Calu3 (cell line): ENCODE measurements at regions not wholly inside any gene's neighbourhood (a gene's known extent, or its start where the extent isn't known, plus 50 kb on each side); places are given as distances from the start of the nearest gene placed in this dataset.

Experiments used
- BruUV-seq: library from RNA; stranded (reverse); fragments of 400-500 nt; replicated peaks from 2 replicates; lab custom pipeline; 2021; lab: Mats Ljungman, UMichigan
- CTCF ChIA-PET: fragments of 300-600 bp; sonication (Branson Sonifier 250); formaldehyde crosslinking; loops from one replicate; lab custom pipeline; 2022; ENCODE audit warnings: antibody characterized with exemption; lab: Charles Lee
- DNase-seq: peaks from one replicate; pipeline ENCODE4 v3.0.0; 2022
- H3K27ac Mint-ChIP-seq: one replicate; pipeline ENCODE4 v1.8.0; 2022; ENCODE audit warnings: mixed read lengths; ENCODE audit not compliant: unreplicated experiment
- H3K27me3 Mint-ChIP-seq: one replicate; pipeline ENCODE4 v1.8.0; 2022; ENCODE audit warnings: mixed read lengths; ENCODE audit not compliant: unreplicated experiment
- H3K36me3 Mint-ChIP-seq: one replicate; pipeline ENCODE4 v1.8.0; 2022; ENCODE audit warnings: mild to moderate bottlenecking, moderate library complexity, mixed read lengths; ENCODE audit not compliant: insufficient read depth, unreplicated experiment
- H3K4me1 Mint-ChIP-seq: one replicate; pipeline ENCODE4 v1.8.0; 2022; ENCODE audit warnings: mild to moderate bottlenecking, low read depth, mixed read lengths; ENCODE audit not compliant: unreplicated experiment
- H3K4me3 Mint-ChIP-seq: one replicate; pipeline ENCODE4 v1.8.0; 2022; ENCODE audit warnings: mild to moderate bottlenecking, low read depth, moderate library complexity, mixed read lengths; ENCODE audit not compliant: unreplicated experiment
- H3K9me3 Mint-ChIP-seq: one replicate; pipeline ENCODE4 v1.8.0; 2022; ENCODE audit warnings: low read depth, mixed read lengths; ENCODE audit not compliant: unreplicated experiment
- intact Hi-C: fragments of 100-400 bp; cut with micrococcal nuclease; formaldehyde crosslinking; loops from one replicate; pipeline ENCODE4 v1.10.0; 2022; ENCODE audit not compliant: unreplicated experiment
- TF ChIP-seq, protein P1 (sequence below): fragments of 200-600 bp; IDR thresholded peaks from one replicate; pipeline ENCODE4 v1.8.0; 2022; ENCODE audit warnings: antibody characterized with exemption; ENCODE audit not compliant: unreplicated experiment

DNA sequence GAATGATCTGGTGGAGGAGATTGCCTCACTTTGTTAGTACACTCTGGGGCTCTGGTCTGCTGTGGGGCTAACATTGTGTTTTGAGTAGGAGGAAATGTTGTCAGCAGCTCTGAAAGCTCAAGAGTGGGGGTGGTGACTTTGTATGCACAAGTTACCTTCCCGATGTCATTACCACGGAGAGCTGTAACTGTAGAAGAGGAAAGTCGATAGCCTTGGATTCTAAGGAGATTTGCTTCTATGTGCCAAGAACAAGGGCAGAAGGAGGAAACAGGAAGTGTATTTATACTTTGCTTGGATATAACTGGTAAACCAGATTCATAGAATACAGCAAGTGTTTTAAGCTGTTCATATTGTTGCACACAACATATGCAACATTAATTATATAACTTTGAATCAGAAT, 196.1 kb downstream of the AMY1C start:
- Mint-ChIP-seq H3K4me3 (no peak overlapping the region), H3K36me3 (no peaks in the 10 kb centered on the region), H3K4me1 (peaks cover 8% of the 10 kb centered on the region), H3K27me3 (no peaks in the 10 kb centered on the region), H3K9me3 (no peaks in the 10 kb centered on the region), H3K27ac (no peak overlapping the region)
- TF ChIP-seq, protein P1, sequence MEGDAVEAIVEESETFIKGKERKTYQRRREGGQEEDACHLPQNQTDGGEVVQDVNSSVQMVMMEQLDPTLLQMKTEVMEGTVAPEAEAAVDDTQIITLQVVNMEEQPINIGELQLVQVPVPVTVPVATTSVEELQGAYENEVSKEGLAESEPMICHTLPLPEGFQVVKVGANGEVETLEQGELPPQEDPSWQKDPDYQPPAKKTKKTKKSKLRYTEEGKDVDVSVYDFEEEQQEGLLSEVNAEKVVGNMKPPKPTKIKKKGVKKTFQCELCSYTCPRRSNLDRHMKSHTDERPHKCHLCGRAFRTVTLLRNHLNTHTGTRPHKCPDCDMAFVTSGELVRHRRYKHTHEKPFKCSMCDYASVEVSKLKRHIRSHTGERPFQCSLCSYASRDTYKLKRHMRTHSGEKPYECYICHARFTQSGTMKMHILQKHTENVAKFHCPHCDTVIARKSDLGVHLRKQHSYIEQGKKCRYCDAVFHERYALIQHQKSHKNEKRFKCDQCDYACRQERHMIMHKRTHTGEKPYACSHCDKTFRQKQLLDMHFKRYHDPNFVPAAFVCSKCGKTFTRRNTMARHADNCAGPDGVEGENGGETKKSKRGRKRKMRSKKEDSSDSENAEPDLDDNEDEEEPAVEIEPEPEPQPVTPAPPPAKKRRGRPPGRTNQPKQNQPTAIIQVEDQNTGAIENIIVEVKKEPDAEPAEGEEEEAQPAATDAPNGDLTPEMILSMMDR = no peak
- BruUV-seq = no TSS peak
- DNase-seq = no peak
- intact Hi-C loops = loop anchor here (5.0 to 10.0 kb wide), 3 partner anchors 117 to 689 kb away; no protein-coding TSS in a partner anchor
- CTCF ChIA-PET = no interaction called here

DNA sequence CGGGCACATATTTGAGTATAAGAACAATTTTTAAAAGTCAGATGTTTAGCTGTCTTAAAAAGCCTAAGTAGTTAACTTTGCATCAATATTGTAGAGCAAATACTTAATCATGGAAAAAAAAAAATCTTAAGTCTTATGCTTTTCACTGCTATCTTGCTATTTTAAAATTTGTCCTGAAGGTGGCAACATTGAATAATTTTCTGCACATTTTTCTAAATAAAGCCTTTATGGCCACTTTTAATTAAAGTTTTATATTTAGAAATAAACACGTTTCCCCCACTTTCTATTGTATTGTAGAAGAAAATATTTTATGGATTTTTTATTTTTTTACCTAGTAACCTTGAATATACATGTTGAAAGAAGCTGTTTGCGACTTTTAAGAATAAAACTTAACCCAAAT, 198.8 kb downstream of the AMY1C start:
- DNase-seq = no peak
- no peak overlapping the region for H3K4me3 Mint-ChIP-seq
- no TSS peak for BruUV-seq
- H3K4me1 Mint-ChIP-seq = peaks cover 8% of the 10 kb centered on the region
- no peak overlapping the region for H3K27ac Mint-ChIP-seq
- no peaks in the 10 kb centered on the region for H3K27me3 Mint-ChIP-seq
- CTCF ChIA-PET = interaction anchor here (0.6 to 1.6 kb wide), 2 partner anchors 184 to 370 kb away, joined by 3 to 5 read pairs; no protein-coding TSS in a partner anchor
- no peaks in the 10 kb centered on the region for H3K36me3 Mint-ChIP-seq
- intact Hi-C loops = loop anchor here (1.0 to 10.0 kb wide), 4 partner anchors 114 to 686 kb away; no protein-coding TSS in a partner anchor
- no peaks in the 10 kb centered on the region for H3K9me3 Mint-ChIP-seq
- TF ChIP-seq, protein P1 = no peak

DNA sequence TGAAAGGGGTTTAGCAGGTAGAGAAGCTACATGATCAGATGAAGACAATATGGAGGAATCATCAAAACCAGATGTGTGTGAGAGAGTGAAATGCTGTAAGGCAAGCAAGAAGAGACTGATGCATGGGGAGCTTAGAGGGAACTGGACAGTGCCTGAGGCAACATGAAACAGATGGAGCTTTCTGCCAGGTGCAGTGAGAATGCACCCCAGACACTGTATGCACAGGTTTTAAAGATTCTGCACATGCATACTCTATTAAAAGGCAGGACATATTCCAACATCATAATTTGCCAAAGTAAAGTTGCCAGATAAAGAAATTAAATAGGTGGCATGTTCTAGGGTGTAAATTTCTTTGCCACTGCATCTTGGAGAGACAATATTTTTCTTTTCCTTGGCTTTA, 200.1 kb downstream of the AMY1C start:
- no peak for DNase-seq
- intact Hi-C loops = loop anchor here (5.0 to 10.0 kb wide), 3 partner anchors 113 to 685 kb away; no protein-coding TSS in a partner anchor
- TF ChIP-seq, protein P1 = no peak
- H3K27ac Mint-ChIP-seq = no peak overlapping the region
- no TSS peak for BruUV-seq
- CTCF ChIA-PET = interaction anchor here (1.6 kb wide), 1 partner anchor 182 kb away, joined by 5 read pairs; no protein-coding TSS in a partner anchor
- H3K27me3 Mint-ChIP-seq = no peaks in the 10 kb centered on the region
- H3K4me1 Mint-ChIP-seq = peaks cover 8% of the 10 kb centered on the region
- H3K36me3 Mint-ChIP-seq = no peaks in the 10 kb centered on the region
- no peak overlapping the region for H3K4me3 Mint-ChIP-seq
- no peaks in the 10 kb centered on the region for H3K9me3 Mint-ChIP-seq

DNA sequence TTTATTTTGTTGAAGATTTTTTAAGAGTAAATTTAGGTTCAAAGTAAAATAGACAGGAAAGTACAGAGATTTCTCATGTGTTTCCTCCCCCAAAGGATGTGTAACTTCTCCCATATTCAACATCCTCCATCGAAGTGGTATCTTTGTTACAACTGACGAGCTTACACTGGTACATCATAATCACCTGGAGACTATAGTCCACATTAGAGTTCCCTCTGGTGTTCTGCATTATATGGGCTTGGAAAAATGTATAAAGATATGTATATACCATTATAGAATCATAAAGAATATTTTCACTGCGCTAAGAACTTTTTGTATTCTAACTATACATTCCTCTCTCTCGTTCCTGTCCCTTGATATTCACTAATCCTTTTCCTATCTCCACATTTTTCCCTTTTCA, 203.7 kb downstream of the AMY1C start:
- no peaks in the 10 kb centered on the region for H3K36me3 Mint-ChIP-seq
- no peaks in the 10 kb centered on the region for H3K4me1 Mint-ChIP-seq
- DNase-seq = no peak
- no peaks in the 10 kb centered on the region for H3K9me3 Mint-ChIP-seq
- H3K4me3 Mint-ChIP-seq = no peak overlapping the region
- intact Hi-C loops = no loop called here
- BruUV-seq = no TSS peak
- H3K27me3 Mint-ChIP-seq = no peaks in the 10 kb centered on the region
- H3K27ac Mint-ChIP-seq = no peak overlapping the region
- TF ChIP-seq, protein P1 = no peak
- CTCF ChIA-PET = no interaction called here
